Hematopoietic multipotent progenitor cell treated with erythropoietin and hydrocortisone succinate and interleukin-3 and kit ligand, for 8 days (in vitro differentiated cells): ENCODE measurements at regions not wholly inside any gene's neighbourhood (a gene's known extent, or its start where the extent isn't known, plus 50 kb on each side); places are given as distances from the start of the nearest gene placed in this dataset.

Experiments
- DNase-seq: peaks from one replicate; pipeline ENCODE4 v3.0.0-alpha.2; 2015

DNA sequence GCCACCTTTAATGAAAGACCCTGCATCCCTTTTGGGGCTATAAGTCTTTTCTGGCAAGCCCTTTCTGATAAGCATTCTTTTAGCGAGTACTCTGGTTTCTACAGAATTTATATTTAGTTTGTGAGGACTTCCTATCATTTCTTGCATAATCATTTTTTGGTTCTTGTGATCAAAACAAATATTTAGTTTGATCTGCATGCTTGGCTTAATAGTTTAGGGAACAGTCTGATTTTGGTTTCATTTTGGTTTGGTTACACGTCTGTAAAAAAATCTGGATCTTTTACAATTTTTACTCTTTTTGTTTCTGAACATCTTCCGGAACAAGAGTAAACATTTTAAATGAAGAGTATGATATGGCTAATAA lies 1074.4 kb downstream of the CDH9 start:
- no peak for DNase-seq

DNA sequence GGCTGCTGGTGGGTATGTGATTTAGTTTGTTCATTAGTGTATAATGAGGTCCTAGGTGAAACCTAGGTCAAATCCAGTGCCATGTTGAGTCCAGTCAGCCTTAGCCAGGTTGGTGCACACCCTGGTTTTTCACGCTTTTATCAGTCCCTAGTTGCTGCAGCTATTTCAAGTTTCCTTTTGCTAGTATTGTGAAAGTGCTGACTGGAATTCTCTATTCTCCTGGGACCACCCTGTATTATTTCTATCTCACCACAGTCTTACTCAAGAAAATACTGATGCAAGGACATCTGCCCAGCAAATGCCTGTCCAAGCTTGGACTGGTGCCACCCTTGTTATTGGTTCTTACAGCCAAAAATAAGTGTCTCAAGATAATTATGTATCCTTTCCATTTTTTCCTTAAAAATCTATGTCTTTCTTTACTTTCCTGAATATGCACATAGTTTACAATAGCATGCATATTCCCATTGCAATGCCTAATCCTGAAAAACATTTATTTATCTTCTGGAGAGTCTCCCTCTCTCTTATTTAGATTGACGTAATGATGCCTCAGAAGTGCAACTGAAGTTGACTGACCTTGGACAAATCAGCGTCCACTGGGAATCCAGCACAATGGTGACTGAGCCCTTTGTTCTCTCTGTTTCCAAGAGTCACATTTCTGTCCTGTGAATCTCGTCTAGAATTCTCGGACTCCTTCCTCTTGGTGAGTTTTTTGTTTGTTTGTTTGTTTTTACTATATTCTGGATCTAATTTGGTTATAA lies 1075.0 kb downstream of the CDH9 start:
- DNase-seq, result no peak

DNA sequence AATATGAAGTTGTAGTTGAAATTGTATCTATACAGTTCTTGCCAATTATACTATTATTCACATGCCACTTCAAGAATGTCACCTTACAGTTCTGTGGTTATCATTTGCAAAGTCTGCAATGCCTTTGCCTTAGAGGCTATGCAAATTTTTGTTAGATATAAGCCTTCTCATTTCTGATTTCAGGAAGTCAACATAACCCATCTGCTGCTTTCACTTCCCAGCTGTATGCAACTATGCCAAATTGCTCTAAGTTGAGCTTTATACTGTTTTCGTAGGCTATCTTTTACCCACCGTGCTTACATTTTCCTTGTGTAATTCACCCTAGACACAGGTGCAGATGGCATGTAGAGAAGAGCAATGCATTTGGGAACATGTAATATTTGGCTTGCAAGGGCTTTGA lies 1083.0 kb downstream of the CDH9 start:
- DNase-seq, result no peak

DNA sequence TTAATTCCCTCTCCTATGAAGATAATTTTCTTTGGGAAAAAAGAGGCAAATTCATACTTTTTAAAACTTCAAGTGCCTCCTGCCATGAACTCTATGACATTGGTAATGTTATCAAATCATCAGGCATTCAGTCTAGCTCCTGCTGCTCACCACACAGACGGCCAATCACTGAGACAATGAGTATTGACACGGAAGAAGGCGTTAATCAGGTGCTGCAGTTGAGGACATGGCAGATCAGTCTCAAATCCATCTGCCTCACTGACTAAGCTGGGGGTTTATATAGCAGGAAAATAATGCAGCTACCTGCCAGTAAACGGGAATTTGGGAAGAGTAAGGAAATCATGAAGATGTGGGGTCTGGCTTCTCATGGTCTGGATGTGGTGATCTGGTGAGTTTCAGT lies 1087.7 kb downstream of the CDH9 start:
- DNase-seq, result no peak

DNA sequence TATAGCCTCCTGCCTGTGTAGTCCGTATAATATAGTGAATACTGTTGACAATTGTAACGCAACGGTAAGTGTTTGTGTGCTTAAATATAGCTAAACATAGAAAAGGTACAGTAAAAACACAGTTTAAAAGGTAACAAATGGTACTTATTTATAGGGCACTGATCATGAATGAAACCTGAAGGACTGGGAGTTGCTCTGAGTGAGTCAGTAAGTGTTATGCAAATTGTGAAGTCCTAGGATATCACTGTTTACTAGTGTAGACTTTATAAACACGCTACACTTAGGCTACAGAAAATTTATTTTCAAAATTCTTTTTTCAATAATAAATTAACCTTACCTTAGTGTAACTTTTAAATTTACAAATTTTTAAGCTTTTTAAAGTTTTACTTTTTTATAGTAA lies 1090.1 kb downstream of the CDH9 start:
- DNase-seq, result no peak

DNA sequence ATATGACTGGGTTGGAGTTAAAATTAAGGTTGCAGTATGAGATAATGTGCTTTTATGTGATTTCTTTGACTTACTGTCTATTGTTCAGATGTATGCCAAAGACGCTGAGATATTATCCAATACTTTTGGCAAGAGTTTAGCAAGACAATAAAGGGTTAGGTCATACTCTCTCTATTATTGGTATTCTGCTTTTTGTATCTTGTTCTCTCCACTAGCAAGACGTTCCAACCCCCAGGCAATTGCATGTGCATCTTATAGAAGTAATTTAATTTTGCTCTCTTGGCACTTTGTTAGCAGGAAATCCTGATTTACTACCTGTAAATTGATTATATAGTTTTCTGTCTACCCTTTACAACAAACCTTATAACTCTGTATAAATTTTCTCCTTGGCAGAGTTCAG lies 1093.6 kb downstream of the CDH9 start:
- DNase-seq, result no peak

DNA sequence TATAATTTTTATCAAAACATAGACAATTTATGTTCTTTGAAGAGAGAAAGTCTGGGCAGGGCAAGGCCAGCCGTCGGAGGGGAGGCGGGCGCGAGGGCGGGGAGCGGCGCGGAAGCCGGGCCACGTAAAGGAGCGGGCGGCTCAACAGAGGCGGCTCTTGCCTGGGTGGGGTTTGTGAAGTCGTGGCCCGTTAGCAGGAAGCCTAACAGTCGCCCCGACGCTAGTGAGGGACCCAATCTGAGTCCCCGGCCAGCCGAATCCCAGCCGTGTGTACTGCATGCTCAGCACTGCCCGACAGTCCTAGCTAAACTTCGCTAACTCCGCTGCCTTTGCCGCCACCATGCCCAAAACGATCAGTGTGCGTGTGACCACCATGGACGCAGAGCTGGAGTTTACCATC lies 1129.2 kb downstream of the CDH9 start:
- no peak for DNase-seq

DNA sequence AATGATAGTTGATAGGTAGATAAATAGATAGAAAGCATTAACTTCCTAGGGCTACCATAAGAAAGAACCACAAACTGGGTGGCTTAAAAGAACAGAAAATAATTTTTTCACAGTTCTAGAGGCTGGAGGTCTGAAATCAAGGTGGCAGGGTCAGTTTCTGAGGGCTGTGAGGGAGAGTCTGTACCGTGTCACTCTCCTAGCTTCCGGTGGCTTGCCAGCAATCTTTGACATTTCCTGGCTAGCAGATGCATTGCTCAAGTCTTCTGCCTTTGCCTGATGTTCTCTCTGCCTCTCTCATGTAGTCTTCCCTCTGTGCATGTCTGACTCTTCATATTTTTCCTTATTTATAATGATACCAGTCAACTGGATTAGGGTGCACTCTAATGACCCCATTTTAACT lies 1132.7 kb downstream of the CDH9 start:
- DNase-seq, result no peak

DNA sequence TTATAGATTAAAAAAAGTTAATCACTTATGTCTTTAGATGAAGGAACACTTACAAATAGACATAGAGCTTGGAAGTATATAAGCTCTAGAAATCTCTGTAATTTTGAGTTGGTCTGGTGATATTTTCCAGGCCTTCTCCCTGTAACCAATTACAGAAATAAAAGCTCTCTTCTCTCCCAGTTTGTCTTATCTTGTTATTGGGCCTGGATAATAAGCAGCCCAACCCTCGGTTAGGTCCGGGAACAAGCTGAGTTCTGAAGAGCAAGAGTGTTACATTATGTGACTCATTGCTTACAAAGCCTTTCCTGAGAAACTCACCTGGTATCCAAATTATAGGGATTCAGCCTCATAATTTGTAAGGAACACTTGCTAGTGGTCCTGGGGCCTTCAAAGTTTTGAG lies 1146.2 kb downstream of the CDH9 start:
- no peak for DNase-seq

DNA sequence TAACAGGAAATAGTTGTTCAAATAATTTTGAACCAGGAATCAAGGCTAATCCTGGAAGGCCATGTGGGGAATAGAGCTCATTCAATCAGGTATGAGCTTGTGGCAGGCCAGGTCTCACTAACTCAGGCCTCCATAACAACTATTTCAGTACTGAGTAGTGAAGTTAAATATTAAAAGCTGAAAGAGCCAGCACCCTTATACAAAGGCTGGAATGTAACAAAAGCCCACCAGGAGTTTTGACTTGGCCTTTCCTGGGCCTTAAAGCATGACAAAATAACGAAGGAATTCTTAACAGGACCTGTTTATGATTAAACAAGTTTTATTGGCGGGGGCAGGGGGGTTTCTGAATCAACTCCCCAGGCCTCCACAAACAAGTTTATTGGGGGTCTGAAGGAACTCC lies 1146.7 kb downstream of the CDH9 start:
- no peak for DNase-seq

DNA sequence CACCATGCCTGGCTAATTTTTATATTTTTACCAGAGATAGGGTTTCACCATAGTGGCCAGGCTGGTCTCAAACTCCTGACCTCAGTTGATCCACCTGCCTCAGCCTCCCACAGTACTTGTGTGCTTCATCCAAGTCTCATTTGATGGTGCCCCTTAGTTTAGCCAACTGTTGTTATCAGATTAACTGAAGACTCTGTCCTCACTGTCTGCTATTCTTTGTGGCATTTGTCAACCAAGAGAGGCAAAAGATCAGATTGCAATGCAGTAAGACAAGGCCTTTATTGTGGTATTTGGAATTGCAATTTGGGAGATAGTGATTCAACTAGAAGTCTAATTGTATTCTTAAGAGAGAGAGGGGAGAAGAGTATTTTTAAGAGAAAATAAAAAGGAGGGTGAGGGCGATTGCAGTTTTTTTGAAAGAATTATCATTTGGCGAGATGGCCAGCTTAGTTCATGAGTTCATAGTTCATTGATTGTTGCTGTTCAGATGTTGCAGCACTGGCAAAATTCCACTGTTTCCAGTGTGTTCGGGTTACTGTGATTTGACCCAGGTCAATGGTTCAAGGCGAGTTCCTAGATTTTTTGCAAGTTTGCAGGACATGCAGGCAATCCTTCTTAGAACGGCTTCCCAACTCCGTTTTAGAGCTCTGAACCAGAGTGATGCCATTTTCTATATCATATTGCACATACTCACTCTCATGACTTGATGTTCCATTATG lies 1156.9 kb downstream of the CDH9 start:
- DNase-seq, result no peak

DNA sequence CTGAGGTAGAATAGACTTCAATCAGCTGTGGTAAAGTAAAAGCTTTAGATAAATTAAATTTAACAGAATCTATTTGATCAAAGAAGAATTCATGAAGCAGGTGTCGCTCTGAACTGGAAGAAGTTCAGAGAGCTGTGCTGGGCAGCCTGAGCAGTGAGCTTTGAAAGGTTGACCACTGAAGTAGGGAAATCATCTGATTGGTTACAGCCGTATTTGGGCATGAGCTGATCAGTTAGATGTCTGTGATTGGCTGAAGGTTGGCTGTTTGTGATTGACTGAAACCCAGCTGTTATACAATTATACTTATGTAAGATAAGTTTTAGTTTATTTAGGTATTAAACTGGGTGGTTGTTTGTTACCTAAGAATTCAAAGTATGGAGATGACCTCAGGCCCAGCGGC lies 1174.6 kb downstream of the CDH9 start:
- DNase-seq, result no peak

DNA sequence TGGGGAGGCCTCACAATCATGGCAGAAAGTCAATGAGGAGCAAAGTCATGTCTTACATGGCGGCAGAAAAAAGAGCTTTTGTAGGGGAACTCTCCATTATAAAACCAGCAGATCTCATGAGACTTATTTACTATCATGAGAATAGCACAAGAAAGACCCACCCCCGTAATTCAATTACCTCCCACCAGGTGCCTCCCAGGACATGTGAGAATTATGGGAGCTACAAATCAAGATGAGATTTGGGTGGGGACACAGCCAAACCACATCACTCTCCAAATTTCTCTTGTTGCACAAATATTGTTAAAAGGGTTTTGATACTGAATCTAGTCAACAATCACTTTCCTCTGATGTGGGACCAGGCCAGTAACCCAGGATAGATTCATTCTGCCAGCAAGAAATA lies 1176.1 kb downstream of the CDH9 start:
- DNase-seq, result peak; percentile 8

DNA sequence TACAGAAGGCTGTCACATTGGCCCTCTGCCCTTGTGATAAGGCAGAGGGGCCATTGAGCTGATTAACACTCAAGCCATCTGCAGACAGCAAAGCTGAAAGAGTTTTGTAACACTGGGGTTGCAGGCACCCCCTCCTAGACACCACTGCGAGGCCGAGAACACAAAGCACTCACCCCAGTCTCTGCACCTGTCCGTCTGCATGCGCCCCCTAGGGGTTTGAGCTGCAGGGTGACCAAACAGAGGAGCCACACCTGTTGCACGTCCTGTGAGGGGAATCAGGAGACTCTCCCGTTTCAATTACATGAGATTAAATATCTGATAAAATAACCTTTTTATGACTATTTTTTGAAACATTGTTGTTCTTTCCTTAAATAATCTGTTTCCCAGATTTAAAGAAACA lies 1180.4 kb downstream of the CDH9 start:
- DNase-seq, result no peak

DNA sequence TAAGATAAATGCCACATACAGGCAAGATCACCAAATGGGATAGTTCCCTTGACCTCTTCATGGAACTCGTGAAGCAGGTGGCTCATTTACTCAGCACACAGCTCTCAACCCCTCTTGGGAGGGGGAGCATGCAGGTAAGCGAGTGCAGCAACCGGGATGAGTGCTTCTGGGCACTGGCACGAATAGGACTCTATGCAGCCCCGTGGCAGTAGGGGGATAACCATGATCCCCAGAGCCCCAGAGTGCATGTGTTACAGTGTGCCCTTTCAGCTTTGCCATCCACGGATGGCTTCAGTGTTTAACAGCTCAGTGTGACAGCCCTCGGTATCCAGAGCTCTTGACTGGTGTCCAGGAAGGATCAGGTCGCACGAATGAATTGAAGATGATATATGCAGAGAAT lies 1187.1 kb downstream of the CDH9 start:
- no peak for DNase-seq

DNA sequence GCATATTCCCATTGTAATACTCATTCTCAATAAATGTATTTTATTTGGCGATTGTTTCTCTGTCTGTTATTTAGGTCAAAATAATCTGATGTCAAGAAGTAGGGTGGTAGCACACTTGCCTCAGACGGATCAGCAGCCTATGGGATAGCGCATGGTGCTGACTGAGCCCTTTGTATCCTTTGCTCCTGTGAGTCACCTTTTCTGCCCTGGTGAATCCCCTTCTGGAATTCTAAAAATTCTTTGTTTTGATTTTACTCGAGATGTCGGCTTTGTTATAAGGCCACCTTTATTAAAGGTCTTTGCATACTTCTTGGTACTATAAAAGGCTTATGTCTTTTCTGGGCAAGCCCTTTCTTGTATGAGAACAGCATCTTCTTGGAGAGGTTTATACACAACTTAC lies 1187.8 kb downstream of the CDH9 start:
- DNase-seq, result no peak

DNA sequence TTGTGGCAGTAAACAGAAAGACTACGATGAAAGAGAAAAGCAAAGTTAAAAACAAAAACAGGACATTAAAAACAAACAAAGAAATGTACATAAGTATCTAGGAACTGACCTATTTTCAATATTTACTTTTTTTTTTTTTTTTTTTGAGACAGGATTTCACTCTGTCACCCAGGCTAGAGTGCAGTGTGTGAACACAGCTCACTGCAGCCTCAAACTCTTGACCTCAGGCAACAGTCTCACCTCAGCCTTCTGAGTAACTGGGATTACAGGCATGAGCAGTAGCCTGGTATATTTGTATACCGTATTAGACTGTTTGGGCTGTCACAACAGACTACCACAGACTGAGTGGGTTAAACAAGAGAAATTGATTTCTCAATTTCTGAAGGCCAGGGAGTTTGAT lies 1189.1 kb downstream of the CDH9 start:
- no peak for DNase-seq

DNA sequence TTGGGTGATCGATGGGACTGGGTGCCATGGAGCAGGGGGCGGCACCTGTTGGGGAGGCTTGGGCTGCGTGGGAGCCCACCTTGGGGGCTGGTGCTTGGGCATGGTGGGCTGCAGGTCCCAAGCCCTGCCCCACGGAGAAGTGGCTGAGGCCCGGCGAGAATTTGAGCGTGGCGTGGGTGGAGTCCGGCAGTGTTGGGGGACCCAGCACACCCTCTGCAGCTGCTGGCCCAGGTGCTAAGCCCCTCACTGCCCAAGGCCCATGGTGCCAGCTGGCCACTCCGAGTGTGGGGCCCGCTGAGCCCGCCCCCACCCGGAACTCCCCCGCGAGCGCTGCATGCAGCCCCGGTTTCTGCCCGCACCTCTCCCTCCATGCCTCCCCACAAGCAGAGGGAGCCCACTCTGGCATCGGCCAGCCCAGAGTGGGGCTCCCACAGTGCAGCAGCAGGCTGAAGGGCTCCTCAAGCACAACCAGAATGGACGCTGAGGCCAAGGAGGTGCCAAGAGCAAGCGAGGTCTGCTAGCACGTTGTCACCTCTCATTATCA lies 1178.6 kb upstream of the CDH10 start:
- DNase-seq, result no peak
